MM.1S (cell line): ENCODE measurements at regions not wholly inside any gene's neighbourhood (a gene's known extent, or its start where the extent isn't known, plus 50 kb on each side); places are given as distances from the start of the nearest gene placed in this dataset.

Source experiments
- DNase-seq: peaks from one replicate; pipeline ENCODE4 v3.0.0-alpha.2; 2015
- H2AFZ ChIP-seq: fragments of 300-600 bp; sonication (generic); 2 replicates; pipeline ENCODE4 v1.6.0; 2016; ENCODE audit warnings: antibody characterized with exemption, low read length
- H3F3A ChIP-seq: fragments of 300-600 bp; sonication (generic); 2 replicates; pipeline ENCODE4 v1.6.1; 2016; ENCODE audit warnings: mild to moderate bottlenecking, antibody characterized with exemption, low read length, moderate library complexity, mixed read lengths; ENCODE audit not compliant: insufficient read depth
- H3K27ac ChIP-seq: fragments of 300-600 bp; sonication (generic); 2 replicates; pipeline ENCODE4 v1.5.1; 2016; ENCODE audit warnings: mild to moderate bottlenecking, low read length
- H3K27me3 ChIP-seq: fragments of 300-600 bp; sonication (generic); replicated peaks from 2 replicates; pipeline ENCODE4 v1.6.0; 2016; ENCODE audit warnings: low read length; ENCODE audit not compliant: insufficient read depth
- H3K36me3 ChIP-seq: fragments of 300-600 bp; sonication (generic); replicated peaks from 2 replicates; pipeline ENCODE4 v1.6.1; 2016; ENCODE audit warnings: mild to moderate bottlenecking, low read length, mixed read lengths; ENCODE audit not compliant: insufficient read depth
- H3K4me1 ChIP-seq: fragments of 300-600 bp; sonication (generic); 2 replicates; pipeline ENCODE4 v1.6.1; 2016; ENCODE audit warnings: low read length, mixed read lengths
- H3K4me2 ChIP-seq: fragments of 300-600 bp; sonication (generic); 2 replicates; pipeline ENCODE4 v1.6.0; 2016; ENCODE audit warnings: low read depth, low read length
- H3K4me3 ChIP-seq: fragments of 300-600 bp; sonication (generic); 2 replicates; pipeline ENCODE4 v1.5.1; 2016; ENCODE audit warnings: low read length, mixed read lengths
- H3K79me2 ChIP-seq: fragments of 300-600 bp; sonication (generic); 2 replicates; pipeline ENCODE4 v1.6.1; 2016; ENCODE audit warnings: mixed run types, low read length, mixed read lengths
- H3K9ac ChIP-seq: fragments of 300-600 bp; sonication (generic); 2 replicates; pipeline ENCODE4 v1.6.1; 2016; ENCODE audit warnings: low read length, mixed read lengths
- H3K9me2 ChIP-seq: fragments of 300-600 bp; sonication (generic); replicated peaks from 2 replicates; pipeline ENCODE4 v1.6.1; 2016; ENCODE audit warnings: mild to moderate bottlenecking, low read length, mixed read lengths; ENCODE audit not compliant: insufficient read depth
- H3K9me3 ChIP-seq: fragments of 300-600 bp; sonication (generic); replicated peaks from 2 replicates; pipeline ENCODE4 v1.6.1; 2016; ENCODE audit warnings: mild to moderate bottlenecking, low read length, mixed read lengths; ENCODE audit not compliant: insufficient read depth
- H4K20me1 ChIP-seq: fragments of 300-600 bp; sonication (generic); 2 replicates; pipeline ENCODE4 v1.6.1; 2016; ENCODE audit warnings: mild to moderate bottlenecking, low read length, moderate library complexity, mixed read lengths; ENCODE audit not compliant: insufficient read depth
- EZH2 ChIP-seq: fragments of 300-600 bp; sonication (generic); optimal IDR thresholded peaks from 2 replicates; pipeline ENCODE3; 2017; ENCODE audit warnings: low read depth, mild to moderate bottlenecking, antibody characterized with exemption, low read length, mixed read lengths
- EZH2phosphoT487 ChIP-seq: fragments of 300-600 bp; sonication (generic); IDR thresholded peaks from 2 replicates; pipeline ENCODE4 v1.6.1; 2018; ENCODE audit warnings: antibody characterized with exemption, low read length
- TF ChIP-seq, protein P1 (sequence below): fragments of 300-600 bp; sonication (generic); IDR thresholded peaks from 2 replicates; pipeline ENCODE4 v1.5.1; 2016; ENCODE audit warnings: antibody characterized with exemption, low read length, mixed read lengths

DNA sequence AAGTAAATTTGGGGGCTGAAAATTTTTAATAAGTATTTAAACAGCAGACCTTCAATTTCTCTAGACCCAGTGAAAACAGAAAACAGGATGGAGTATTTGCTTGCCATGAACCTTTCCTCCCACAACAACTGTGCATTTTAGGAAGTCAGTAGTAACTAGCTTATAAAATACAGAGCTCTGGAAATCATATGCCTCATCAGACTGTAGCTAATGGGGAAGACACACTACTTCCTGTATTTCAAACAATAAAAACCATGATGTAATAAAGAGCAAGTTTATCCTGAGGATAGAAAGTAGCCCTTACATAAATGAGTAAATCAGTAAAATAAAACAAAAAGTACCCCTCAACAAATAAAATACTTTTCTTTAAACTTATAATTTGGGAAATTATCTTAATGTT is 280.1 kb upstream of the ZFP42 start:
- no peaks in the 10 kb centered on the region for H3K4me1 ChIP-seq
- TF ChIP-seq EZH2 (no peak), EZH2phosphoT487 (no peak)
- TF ChIP-seq, protein P1, sequence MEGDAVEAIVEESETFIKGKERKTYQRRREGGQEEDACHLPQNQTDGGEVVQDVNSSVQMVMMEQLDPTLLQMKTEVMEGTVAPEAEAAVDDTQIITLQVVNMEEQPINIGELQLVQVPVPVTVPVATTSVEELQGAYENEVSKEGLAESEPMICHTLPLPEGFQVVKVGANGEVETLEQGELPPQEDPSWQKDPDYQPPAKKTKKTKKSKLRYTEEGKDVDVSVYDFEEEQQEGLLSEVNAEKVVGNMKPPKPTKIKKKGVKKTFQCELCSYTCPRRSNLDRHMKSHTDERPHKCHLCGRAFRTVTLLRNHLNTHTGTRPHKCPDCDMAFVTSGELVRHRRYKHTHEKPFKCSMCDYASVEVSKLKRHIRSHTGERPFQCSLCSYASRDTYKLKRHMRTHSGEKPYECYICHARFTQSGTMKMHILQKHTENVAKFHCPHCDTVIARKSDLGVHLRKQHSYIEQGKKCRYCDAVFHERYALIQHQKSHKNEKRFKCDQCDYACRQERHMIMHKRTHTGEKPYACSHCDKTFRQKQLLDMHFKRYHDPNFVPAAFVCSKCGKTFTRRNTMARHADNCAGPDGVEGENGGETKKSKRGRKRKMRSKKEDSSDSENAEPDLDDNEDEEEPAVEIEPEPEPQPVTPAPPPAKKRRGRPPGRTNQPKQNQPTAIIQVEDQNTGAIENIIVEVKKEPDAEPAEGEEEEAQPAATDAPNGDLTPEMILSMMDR, result no peak
- H3F3A ChIP-seq, result no peaks in the 10 kb centered on the region
- no peak overlapping the region for H3K4me3 ChIP-seq
- no peaks in the 10 kb centered on the region for H3K9me2 ChIP-seq
- H3K9ac ChIP-seq, result no peak overlapping the region
- no peaks in the 10 kb centered on the region for H3K9me3 ChIP-seq
- H3K27me3 ChIP-seq, result no peaks in the 10 kb centered on the region
- H3K4me2 ChIP-seq, result no peak overlapping the region
- H3K27ac ChIP-seq, result no peak overlapping the region
- H2AFZ ChIP-seq, result no peak overlapping the region
- H4K20me1 ChIP-seq, result no peaks in the 10 kb centered on the region
- DNase-seq, result no peak
- H3K79me2 ChIP-seq, result no peaks in the 10 kb centered on the region
- no peaks in the 10 kb centered on the region for H3K36me3 ChIP-seq

DNA sequence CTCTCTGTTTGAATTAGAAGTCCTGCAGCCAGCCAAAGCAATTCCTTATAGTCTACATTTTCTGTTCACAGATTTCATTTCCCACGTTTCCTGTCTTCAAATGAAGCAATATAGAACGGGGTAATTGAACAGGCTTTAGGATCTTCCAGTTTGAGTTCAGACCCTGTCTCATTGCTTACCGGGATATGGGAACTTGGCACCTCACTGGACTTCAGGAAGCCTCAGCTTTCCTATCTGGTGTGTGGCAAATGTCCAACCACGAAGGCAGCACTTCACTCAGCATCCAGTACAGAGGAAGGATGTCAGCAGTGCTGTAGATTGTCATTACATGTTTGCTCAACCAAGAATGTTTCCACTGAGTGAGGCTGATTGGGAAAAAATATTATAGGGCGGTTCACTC is 271.1 kb upstream of the ZFP42 start:
- Histone ChIP-seq H3K9me3 (no peaks in the 10 kb centered on the region), H3K27ac (no peak overlapping the region), H3F3A (no peaks in the 10 kb centered on the region), H3K9ac (no peak overlapping the region), H3K9me2 (no peaks in the 10 kb centered on the region), H2AFZ (no peak overlapping the region), H3K4me3 (no peak overlapping the region), H3K4me1 (no peaks in the 10 kb centered on the region), H3K4me2 (no peak overlapping the region), H3K36me3 (no peaks in the 10 kb centered on the region), H4K20me1 (no peaks in the 10 kb centered on the region), H3K27me3 (no peaks in the 10 kb centered on the region), H3K79me2 (no peaks in the 10 kb centered on the region)
- DNase-seq, result no peak
- TF ChIP-seq, protein P1, result no peak
- TF ChIP-seq EZH2 (no peak), EZH2phosphoT487 (no peak)

DNA sequence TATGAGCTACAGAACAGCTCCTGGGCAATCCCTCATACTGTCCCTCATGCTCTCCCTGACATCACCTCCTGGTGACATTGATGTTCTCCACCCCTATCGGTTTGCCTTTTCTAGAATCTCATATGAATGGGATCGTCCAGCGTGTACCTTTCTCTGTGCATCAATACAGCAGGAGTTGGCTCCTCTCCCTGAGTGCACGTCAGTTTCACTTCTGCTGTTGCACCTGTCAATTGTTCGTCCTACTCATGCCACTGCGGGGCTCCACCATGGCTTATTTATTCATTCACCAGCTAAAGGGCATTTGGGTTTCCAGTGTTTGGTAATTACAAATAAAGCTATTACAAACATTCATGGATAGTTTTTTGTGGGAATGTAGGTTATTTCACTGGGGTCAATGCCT is 269.1 kb upstream of the ZFP42 start:
- H4K20me1 ChIP-seq, result no peaks in the 10 kb centered on the region
- H3K9me3 ChIP-seq, result no peaks in the 10 kb centered on the region
- no peaks in the 10 kb centered on the region for H3K27me3 ChIP-seq
- no peak overlapping the region for H3K4me3 ChIP-seq
- no peak for TF ChIP-seq EZH2
- TF ChIP-seq, protein P1, result no peak
- no peak for TF ChIP-seq EZH2phosphoT487
- no peaks in the 10 kb centered on the region for H3K9me2 ChIP-seq
- no peaks in the 10 kb centered on the region for H3K79me2 ChIP-seq
- no peak for DNase-seq
- no peaks in the 10 kb centered on the region for H3K4me1 ChIP-seq
- H3K4me2 ChIP-seq, result no peak overlapping the region
- H3F3A ChIP-seq, result no peaks in the 10 kb centered on the region
- no peak overlapping the region for H2AFZ ChIP-seq
- no peak overlapping the region for H3K9ac ChIP-seq
- H3K36me3 ChIP-seq, result no peaks in the 10 kb centered on the region
- no peak overlapping the region for H3K27ac ChIP-seq

- Histone ChIP-seq H3K4me1 (no peaks in the 10 kb centered on the region), H2AFZ (no peak overlapping the region), H4K20me1 (no peaks in the 10 kb centered on the region), H3K36me3 (no peaks in the 10 kb centered on the region), H3K27ac (no peak overlapping the region), H3K9me3 (no peaks in the 10 kb centered on the region), H3K4me2 (no peak overlapping the region), H3K27me3 (no peaks in the 10 kb centered on the region), H3F3A (no peaks in the 10 kb centered on the region), H3K9ac (no peak overlapping the region), H3K4me3 (no peak overlapping the region), H3K79me2 (no peaks in the 10 kb centered on the region), H3K9me2 (no peaks in the 10 kb centered on the region)
- no peak for TF ChIP-seq EZH2
- TF ChIP-seq EZH2phosphoT487, result no peak
- TF ChIP-seq, protein P1, result no peak
- no peak for DNase-seq
Observed at GRCh38 chr4:187732524-187732923, 263.0 kb upstream of the ZFP42 start.
